Ovary (tissue), 7 donors: ENCODE measurements at regions not wholly inside any gene's neighbourhood (a gene's known extent, or its start where the extent isn't known, plus 50 kb on each side); places are given as distances from the start of the nearest gene placed in this dataset.

Experiments used
- DNase-seq, 5 donors: peaks; one replicate each; pipeline ENCODE4 v3.0.0-alpha.2; 2019 to 2020
- H3K27ac ChIP-seq, 2 donors: fragments of 200-600 bp; one replicate each; pipeline versions ENCODE4 v1.5.1 to v1.8.0; 2019 to 2022
- H3K27me3 ChIP-seq: fragments of 200-600 bp; one replicate; pipeline ENCODE4 v1.8.0; 2022
- H3K36me3 ChIP-seq: fragments of 200-600 bp; sonication (generic); one replicate; pipeline ENCODE4 v1.5.1; 2019
- H3K4me1 ChIP-seq: one replicate; pipeline ENCODE4 v1.8.1; 2013; ENCODE audit warnings: mild to moderate bottlenecking, moderate library complexity; ENCODE audit not compliant: insufficient read depth
- H3K4me3 ChIP-seq: fragments of 200-600 bp; sonication (generic); one replicate; pipeline ENCODE4 v1.5.1; 2017
- H3K9me3 ChIP-seq, 2 donors: fragments of 200-600 bp in 1 of 2; sonication (generic) in 1 of 2; one replicate each; pipeline versions ENCODE4 v1.5.1 to v1.8.1; 2013 to 2019; ENCODE audit warnings: mild to moderate bottlenecking in 1 of 2, moderate library complexity in 1 of 2
- EP300 ChIP-seq: sonication (generic); formaldehyde crosslinking; IDR thresholded peaks from one replicate; pipeline ENCODE4 v1.6.1; 2017; ENCODE audit warnings: antibody characterized with exemption
- POLR2A ChIP-seq: fragments of 450-650 bp; IDR thresholded peaks from one replicate; pipeline ENCODE4 v1.6.1; 2017; ENCODE audit warnings: antibody characterized with exemption, mild to moderate bottlenecking, moderate library complexity
- WGBS, 3 donors: extraction: QIAGEN DNeasy Blood & Tissue Kit in 1 of 3; methylation state at CpG; one replicate each; pipeline versions ENCODE4 v1.1.5 to v1.1.7; 2013 to 2017; 5-methylcytosine and 5-hydroxymethylcytosine counted together
- intact Hi-C, 4 donors: fragments of 100-400 bp; cut with DNase I; formaldehyde crosslinking; loops; one replicate each; pipeline versions ENCODE4 v1.11.0 to v1.15.1; 2022 to 2023
- TF ChIP-seq, protein P1 (sequence below), 3 donors: fragments of 450-650 bp in 2 of 3; fragments of 200-600 bp in 1 of 3; IDR thresholded peaks; one replicate each; pipeline versions ENCODE4 v1.5.1 to v1.8.0; 2016 to 2022; ENCODE audit warnings: antibody characterized with exemption in 3 of 3, mild to moderate bottlenecking in 1 of 3
- donor health status: DM: no; HTN: no; CAD: no; lungs with moderate emphysema.
- donor health status: DM: no; HTN: no; CAD: no.
- donor health status: Bipolar disorder and iron deficiency.
- donor health status: DM: no; HTN: no; CAD: no.
- donor health status: DM: yes; HTN: yes; CAD: no.

DNA sequence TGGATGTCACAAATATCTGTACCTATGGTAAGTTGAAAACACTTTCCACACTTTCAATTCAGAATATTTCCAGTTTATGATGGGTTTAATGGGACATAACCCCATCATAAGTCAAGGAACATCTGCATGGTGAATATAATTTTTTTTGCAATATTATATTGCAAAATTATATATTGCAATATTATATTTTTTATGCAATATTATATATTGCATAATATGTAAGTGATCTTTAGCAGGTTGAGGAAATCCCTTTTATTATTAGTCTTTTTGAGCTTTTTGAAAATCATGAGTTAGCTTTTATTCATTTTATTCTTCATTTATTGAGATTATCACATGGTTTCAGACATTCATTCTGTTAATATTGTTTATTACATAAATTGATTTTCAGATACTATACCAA is 342.2 kb upstream of the GALNT5 start:
- Histone ChIP-seq H3K27ac (no peak overlapping the region), H3K27me3 (no peaks in the 10 kb centered on the region), H3K9me3 (no peaks in the 10 kb centered on the region), H3K4me1 (no peaks in the 10 kb centered on the region), H3K4me3 (no peak overlapping the region), H3K36me3 (no peaks in the 10 kb centered on the region)
- intact Hi-C loops, result no loop called here
- TF ChIP-seq EP300, result no peak
- TF ChIP-seq POLR2A, result no peak
- no peak for DNase-seq

DNA sequence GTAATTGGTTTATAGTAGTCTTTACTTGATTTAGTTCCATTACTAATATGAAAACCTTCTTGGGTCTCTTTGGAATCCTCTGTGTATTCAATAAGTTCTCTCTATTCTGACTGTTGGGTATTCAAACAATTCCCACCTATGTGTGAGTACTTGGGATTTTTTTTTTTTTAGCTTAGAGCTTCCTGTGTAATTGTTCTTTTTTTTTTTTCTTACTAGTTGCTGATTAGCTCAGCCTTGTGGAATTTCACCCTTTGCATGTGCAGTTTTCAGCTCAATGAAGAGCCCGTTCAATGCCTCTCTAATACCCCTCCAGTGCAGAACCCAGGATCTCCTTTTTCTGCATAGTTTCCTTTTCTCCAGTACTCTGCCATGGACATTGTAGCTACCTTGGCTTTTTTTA is 339.1 kb upstream of the GALNT5 start:
- no peaks in the 10 kb centered on the region for H3K9me3 ChIP-seq
- H3K4me3 ChIP-seq, result no peak overlapping the region
- DNase-seq, result no peak
- no peak for TF ChIP-seq POLR2A
- no peak for TF ChIP-seq EP300
- TF ChIP-seq, protein P1, sequence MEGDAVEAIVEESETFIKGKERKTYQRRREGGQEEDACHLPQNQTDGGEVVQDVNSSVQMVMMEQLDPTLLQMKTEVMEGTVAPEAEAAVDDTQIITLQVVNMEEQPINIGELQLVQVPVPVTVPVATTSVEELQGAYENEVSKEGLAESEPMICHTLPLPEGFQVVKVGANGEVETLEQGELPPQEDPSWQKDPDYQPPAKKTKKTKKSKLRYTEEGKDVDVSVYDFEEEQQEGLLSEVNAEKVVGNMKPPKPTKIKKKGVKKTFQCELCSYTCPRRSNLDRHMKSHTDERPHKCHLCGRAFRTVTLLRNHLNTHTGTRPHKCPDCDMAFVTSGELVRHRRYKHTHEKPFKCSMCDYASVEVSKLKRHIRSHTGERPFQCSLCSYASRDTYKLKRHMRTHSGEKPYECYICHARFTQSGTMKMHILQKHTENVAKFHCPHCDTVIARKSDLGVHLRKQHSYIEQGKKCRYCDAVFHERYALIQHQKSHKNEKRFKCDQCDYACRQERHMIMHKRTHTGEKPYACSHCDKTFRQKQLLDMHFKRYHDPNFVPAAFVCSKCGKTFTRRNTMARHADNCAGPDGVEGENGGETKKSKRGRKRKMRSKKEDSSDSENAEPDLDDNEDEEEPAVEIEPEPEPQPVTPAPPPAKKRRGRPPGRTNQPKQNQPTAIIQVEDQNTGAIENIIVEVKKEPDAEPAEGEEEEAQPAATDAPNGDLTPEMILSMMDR (IDR thresholded peaks at IDR 0.05), result no peak
- intact Hi-C loops, result no loop called here
- H3K36me3 ChIP-seq, result no peaks in the 10 kb centered on the region
- WGBS, 3 donors, result 51 to 68% (median 58%) methylated on average over 1 of the region's 1 CpG
- H3K27ac ChIP-seq, result no peak overlapping the region
- no peaks in the 10 kb centered on the region for H3K4me1 ChIP-seq
- no peaks in the 10 kb centered on the region for H3K27me3 ChIP-seq

- Histone ChIP-seq H3K36me3 (no peaks in the 10 kb centered on the region), H3K4me3 (no peak overlapping the region), H3K9me3 (no peaks in the 10 kb centered on the region), H3K4me1 (no peaks in the 10 kb centered on the region), H3K27me3 (no peaks in the 10 kb centered on the region), H3K27ac (no peak overlapping the region)
- TF ChIP-seq EP300 (no peak), POLR2A (no peak)
- TF ChIP-seq, protein P1 (IDR thresholded peaks at IDR 0.05), result no peak
- intact Hi-C loops, result no loop called here
- WGBS, 3 donors, result 66 to 82% (median 77%) methylated on average over 2 of the region's 2 CpGs
- DNase-seq, result no peak
These were observed 327.1 kb upstream of the GALNT5 start for GRCh38 chr2:156930423-156930822.

- intact Hi-C loops, result no loop called here
These were observed 323.8 kb upstream of the GALNT5 start for GRCh38 chr2:156933645-156934225.

DNA sequence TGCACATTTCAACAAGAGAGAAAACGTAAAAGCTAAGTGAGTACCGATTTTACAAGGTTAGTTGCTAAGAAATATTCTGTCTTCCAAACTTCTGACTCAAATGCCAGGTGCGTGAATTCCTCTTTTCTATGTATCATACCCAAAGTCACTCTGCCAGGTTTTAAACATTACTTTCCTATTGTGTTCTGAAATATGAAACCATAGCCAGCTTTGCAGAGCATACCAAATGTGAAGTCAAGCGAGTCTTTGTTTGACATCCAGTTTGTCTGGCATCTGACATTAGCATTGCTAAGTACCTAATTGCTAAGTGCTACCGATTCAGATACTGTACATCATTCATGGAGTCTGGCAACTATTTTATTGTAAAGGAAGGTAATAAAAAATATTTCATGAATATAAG is 321.9 kb upstream of the GALNT5 start:
- H3K4me3 ChIP-seq, result no peak overlapping the region
- H3K27me3 ChIP-seq, result no peaks in the 10 kb centered on the region
- no peaks in the 10 kb centered on the region for H3K4me1 ChIP-seq
- H3K36me3 ChIP-seq, result no peaks in the 10 kb centered on the region
- no peak for DNase-seq
- H3K9me3 ChIP-seq, result no peaks in the 10 kb centered on the region
- 74 to 86% (median 74%) methylated on average over 5 of the region's 5 CpGs for WGBS, 3 donors
- H3K27ac ChIP-seq, result no peak overlapping the region
- intact Hi-C loops, result no loop called here
- TF ChIP-seq POLR2A (no peak), EP300 (no peak)
- TF ChIP-seq, protein P1 (IDR thresholded peaks at IDR 0.05), result no peak

More at GRCh38 chr2:156933645-156934225, 323.8 kb upstream of the GALNT5 start:
- DNase-seq, result no peak
- H3K4me3 ChIP-seq, result no peak overlapping the region
- no peak overlapping the region for H3K27ac ChIP-seq
- H3K4me1 ChIP-seq, result no peaks in the 10 kb centered on the region
- no peaks in the 10 kb centered on the region for H3K36me3 ChIP-seq
- 39 to 51% (median 43%) methylated on average over 3 of the region's 3 CpGs for WGBS, 3 donors
- no peaks in the 10 kb centered on the region for H3K9me3 ChIP-seq
- TF ChIP-seq, protein P1 (IDR thresholded peaks at IDR 0.05), result no peak
- TF ChIP-seq EP300 (no peak), POLR2A (no peak)
- H3K27me3 ChIP-seq, result no peaks in the 10 kb centered on the region
